Esophagus squamous epithelium (tissue), 4 donors: ENCODE measurements at regions not wholly inside any gene's neighbourhood (a gene's known extent, or its start where the extent isn't known, plus 50 kb on each side); places are given as distances from the start of the nearest gene placed in this dataset.

ENCODE experiments used
- POLR2A ChIP-seq, 4 donors: fragments of 450-650 bp; IDR thresholded peaks; one replicate each; pipeline ENCODE4 v1.6.1; 2017; ENCODE audit warnings: antibody characterized with exemption in 4 of 4, mild to moderate bottlenecking in 4 of 4, moderate library complexity in 3 of 4
- TF ChIP-seq, protein P1 (sequence below), 6 experiments: fragments of 450-650 bp in 4 of 6; fragments of 200-600 bp in 2 of 6; sonication (generic) in 2 of 6; IDR thresholded peaks; one replicate each; pipeline ENCODE4 v1.5.1; 2016 to 2019; ENCODE audit warnings: antibody characterized with exemption in 6 of 6, mild to moderate bottlenecking in 4 of 6, moderate library complexity in 4 of 6

DNA sequence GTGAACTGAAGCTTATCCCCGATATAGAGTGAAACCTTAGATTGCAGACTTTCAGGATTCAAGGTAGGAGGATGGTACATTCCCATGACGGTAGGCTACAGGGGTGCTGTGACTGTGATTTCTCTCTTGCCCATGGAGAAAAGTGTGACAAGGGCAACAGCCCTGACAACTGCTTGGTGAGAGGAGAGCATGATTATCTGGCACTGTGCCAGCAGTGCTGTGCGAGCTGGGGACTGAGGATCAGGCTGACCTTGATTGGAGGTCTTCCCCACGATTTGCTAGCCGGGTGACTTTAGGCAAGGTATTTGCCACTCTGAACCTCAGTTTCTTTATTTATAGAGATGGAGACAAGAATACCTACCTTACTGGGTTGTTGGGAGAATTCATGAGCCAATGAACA is 229.5 kb downstream of the PTEN start:
- TF ChIP-seq, protein P1, sequence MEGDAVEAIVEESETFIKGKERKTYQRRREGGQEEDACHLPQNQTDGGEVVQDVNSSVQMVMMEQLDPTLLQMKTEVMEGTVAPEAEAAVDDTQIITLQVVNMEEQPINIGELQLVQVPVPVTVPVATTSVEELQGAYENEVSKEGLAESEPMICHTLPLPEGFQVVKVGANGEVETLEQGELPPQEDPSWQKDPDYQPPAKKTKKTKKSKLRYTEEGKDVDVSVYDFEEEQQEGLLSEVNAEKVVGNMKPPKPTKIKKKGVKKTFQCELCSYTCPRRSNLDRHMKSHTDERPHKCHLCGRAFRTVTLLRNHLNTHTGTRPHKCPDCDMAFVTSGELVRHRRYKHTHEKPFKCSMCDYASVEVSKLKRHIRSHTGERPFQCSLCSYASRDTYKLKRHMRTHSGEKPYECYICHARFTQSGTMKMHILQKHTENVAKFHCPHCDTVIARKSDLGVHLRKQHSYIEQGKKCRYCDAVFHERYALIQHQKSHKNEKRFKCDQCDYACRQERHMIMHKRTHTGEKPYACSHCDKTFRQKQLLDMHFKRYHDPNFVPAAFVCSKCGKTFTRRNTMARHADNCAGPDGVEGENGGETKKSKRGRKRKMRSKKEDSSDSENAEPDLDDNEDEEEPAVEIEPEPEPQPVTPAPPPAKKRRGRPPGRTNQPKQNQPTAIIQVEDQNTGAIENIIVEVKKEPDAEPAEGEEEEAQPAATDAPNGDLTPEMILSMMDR (IDR thresholded peaks at IDR 0.05) = no peak
- TF ChIP-seq POLR2A (IDR thresholded peaks at IDR 0.05) = no peak
